Stimulated activated CD4-positive, alpha-beta T cell treated with anti-CD3 and anti-CD28 coated beads, Interleukin-4, amount 100 ng/mL, for 24 hours (primary cell): ENCODE measurements at regions not wholly inside any gene's neighbourhood (a gene's known extent, or its start where the extent isn't known, plus 50 kb on each side); places are given as distances from the start of the nearest gene placed in this dataset.

Experiments used
- DNase-seq: peaks from one replicate; pipeline ENCODE4 v3.0.0-alpha.2; 2020

DNA sequence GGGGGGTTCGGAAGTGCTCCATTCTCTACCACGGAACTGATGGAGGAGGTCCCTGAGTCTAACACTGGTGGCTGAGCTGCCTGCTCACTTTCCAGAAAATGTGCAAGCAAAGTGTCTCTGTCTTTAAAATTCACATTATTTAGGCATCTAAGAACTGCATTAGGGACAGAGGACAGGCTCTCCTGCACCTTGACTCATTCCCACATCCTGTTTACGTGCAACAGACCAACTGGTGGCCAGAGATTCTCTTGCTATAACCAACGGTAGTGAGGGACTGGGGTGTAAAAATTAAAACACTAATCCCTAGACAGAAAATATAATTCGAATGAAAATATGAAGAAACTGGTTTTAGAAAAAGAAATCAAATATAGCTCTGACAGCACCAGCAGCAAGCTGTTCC lies 320.9 kb downstream of the IRX2 start:
- no peak for DNase-seq

GRCh38 chr5:2427983-2428382 lies 323.5 kb downstream of the IRX2 start:
- DNase-seq: no peak

GRCh38 chr5:2423634-2424033 lies 327.8 kb downstream of the IRX2 start:
- no peak for DNase-seq

DNA sequence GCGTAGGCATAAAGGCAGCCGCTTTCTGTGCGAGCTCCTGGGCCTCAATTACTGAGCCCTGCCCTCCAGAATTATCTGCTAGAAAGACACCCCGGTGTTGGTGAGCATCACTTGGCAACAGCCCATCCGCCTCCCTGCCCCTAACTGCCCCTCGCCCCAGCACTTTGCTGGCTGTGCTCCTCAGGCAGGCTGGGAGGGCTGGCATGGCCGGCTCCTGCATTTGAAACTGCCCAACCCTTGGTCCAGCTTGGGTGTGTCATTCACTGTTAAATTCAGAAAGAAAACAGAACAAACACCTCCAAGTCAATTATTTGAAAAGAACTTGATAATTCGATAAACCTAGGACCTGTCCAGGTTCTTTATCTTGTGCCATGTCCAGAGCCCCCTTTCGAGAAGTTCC lies 334.2 kb downstream of the IRX2 start:
- DNase-seq: no peak

- no peak for DNase-seq
Observed at GRCh38 chr5:2415678-2416077, 335.8 kb downstream of the IRX2 start.

- DNase-seq: no peak
Observed at GRCh38 chr5:2410451-2410850, 341.0 kb downstream of the IRX2 start.

GRCh38 chr5:2403296-2403695 lies 348.2 kb downstream of the IRX2 start:
- no peak for DNase-seq

DNA sequence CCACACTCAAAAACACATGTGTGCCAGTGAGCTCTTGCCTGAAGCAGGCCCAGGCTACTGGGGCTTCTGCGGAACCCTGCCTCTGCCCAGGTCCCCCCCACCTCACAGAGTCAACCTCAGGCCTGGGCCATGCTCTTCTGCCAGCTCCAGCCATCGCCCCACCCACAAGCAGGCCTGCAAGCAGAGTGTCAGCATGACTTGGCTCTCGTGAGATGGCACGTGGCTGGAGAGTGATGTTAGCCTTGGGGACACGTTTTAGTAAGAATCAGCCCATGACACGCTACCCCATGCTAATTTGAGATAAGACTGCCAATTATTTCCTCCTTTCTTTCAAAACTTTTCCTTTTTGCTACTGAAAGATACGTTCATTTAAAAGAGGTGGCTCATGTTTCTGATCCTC lies 351.7 kb downstream of the IRX2 start:
- DNase-seq: no peak

GRCh38 chr5:2399096-2399495 lies 352.4 kb downstream of the IRX2 start:
- no peak for DNase-seq

GRCh38 chr5:2393556-2393955 lies 357.9 kb downstream of the IRX2 start:
- DNase-seq: no peak

GRCh38 chr5:2391566-2391965 lies 359.9 kb downstream of the IRX2 start:
- DNase-seq: no peak

DNA sequence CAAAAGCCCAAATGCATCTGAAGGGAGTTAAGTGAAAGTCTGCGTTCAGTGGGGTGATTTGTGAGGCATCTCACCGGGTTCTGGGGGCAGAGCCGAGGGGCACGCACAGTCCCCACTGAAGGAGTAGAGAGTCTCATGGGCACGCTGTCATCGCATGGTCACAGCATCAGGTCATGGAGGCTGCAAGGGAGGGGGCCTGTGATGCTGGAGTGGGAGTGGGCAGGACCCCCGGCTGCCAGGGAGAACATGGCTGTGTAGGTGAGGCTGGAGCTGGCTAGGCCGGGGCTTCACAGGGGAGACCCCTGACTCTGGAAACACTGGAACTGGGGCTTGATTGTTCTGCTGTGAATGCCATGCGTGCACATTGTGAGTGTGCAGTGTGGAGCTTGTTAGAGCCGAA lies 360.5 kb downstream of the IRX2 start:
- no peak for DNase-seq

- DNase-seq: no peak
Observed at GRCh38 chr5:2388571-2388970, 362.9 kb downstream of the IRX2 start.

DNA sequence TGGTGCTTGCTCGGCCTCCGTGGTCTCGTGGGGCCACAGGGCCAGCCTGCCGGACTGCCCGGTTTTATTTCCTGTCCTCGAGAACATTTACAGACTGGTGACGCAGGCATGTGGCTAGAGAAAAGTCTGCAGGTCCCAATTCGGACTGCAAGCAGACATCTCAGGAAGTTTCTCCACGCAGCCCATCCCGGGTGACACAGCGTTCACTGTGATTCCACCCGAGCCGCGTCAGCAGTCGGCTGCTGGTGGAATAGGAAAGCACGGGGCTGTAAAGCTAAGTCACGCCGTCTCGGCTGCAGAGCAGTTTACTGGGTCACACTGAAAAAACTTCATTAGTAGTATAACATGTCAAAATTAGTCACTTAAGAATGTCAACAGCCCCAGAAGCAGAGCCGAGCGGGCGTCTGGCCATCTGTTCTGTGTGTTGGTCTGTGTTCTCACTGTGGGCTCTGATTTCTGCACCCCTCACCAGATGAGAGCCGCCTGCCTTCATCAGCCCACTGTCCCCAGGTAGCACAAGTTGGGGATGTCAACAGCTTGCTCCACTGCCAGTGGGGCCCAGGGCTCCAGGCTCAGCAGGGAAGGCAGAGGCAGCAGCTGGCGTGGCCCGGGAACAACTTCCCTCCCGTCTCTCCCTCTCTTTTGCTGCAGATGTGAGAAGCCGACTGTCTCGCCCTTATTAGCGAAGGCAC lies 363.7 kb downstream of the IRX2 start:
- no peak for DNase-seq

GRCh38 chr5:2387250-2387633 lies 364.2 kb downstream of the IRX2 start:
- no peak for DNase-seq

DNA sequence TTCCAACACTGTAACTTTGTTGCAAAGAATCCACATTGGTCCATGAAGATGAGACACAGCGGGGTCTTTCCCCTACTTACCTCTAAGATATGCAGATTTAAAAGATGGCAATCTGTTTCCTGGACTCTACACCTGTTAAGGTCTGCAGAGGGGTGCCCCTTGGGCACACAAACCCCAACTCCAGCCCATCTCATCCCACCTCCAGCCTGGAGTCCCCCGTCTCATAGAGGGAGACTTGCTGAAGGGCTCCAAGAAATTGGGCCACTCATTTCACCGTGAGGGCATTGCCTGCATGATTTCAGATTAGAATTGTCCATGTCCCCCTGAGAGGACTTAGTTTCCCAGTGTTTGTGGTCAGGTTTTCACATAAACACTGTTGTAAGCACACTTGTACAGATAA lies 365.7 kb downstream of the IRX2 start:
- DNase-seq: no peak

DNA sequence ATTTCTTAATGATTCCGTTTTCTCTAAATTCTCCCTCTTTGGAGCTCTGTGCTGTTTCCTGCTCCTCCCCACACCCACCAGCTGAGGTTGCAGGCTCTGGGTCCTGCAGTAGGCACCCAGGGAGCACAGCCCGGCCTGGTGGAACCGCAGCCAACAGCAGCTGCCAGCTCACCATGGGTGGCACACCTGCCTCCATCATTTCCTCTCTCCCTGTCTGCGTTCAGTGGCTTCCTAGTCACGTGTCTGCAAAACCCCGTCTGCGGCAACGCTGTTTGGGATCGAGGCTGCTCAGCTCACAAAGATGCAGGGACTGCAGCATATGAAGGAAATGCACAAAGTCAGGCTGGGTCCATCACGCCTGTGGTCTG lies 367.8 kb downstream of the IRX2 start:
- no peak for DNase-seq

DNA sequence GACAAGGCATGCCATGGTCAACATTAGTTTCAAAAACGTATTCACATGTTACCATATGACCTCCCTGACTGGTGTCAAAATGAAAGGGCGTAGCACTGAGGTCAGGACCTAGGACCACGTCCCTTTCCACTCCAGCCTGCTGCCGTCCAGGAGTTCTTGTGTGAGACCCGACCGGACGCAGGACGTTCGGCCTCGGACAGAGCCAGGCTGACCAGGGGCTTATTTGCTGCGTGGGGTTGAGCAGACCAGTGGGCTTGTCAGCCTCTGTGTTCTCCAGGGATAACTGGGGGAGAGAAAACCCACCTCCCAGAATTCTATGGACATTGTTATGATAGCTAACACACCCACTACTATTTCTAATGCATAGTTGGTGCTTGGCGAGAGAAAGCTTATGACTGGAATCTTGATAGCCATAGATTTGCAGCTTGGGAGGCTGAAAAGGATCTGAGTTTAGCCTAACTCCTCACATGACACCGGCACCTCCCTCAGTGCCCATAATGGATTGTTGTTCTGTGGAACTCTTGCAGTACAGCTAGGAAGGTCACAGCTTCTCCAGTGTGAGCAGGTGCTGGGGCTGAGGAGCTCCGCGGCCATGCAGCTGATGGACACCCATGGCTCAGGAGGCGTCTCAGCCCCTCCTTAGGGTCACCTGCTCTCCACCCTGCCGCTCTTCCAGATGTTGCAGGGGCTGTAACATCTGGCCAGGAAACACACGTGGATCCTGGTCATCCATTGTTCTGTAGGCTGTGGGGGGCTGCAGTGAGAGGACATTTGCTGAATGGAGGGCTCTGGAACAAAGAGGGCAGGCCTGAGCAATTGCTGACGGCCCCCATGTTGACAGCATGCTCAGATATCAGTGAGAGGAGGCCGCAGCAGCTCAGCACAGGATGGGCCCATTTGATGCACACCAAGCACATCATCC lies 368.4 kb downstream of the IRX2 start:
- DNase-seq: no peak

- DNase-seq: no peak
Observed at GRCh38 chr5:2381861-2382260, 369.6 kb downstream of the IRX2 start.

- DNase-seq: no peak
Observed at GRCh38 chr5:2381070-2381469, 370.4 kb downstream of the IRX2 start.

DNA sequence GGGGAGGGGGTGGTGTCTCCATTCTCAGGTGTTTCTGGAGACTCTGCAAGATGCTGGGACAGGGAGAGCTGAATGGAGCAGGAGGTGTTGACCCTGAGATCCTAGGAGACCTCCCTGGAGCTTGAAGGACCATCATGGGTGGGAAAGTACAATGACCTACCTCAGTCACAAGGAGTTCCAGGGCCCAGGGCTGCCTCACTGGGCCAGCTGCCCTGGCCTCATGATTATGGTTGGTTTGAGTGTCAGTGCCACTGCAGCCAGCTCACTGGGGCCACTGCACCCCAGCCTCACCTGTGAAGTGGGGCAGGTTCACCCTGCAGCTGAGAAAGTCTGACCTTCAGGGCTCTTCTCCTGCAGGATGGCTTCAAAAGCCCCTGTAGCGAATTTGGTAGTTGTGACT lies 372.5 kb downstream of the IRX2 start:
- no peak for DNase-seq

DNA sequence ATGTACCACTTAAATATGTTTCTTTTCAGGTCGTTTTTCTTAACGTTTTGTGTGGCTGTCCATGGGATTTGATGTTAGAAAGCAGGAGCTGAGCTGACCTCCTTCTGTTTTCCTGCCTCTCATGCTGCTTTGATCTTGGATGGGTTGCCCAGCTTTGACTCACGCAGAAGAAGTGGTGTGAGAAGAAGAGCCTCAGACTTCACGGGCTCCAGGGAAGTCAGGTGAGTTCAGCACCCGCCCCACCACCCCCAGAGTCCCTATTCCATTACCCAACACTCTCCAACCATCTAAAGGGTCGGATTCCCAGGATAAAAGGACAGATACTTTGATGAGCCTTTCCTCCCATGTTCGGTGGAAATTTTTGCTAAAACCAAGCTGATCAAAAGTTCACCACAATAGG lies 373.4 kb downstream of the IRX2 start:
- no peak for DNase-seq

DNA sequence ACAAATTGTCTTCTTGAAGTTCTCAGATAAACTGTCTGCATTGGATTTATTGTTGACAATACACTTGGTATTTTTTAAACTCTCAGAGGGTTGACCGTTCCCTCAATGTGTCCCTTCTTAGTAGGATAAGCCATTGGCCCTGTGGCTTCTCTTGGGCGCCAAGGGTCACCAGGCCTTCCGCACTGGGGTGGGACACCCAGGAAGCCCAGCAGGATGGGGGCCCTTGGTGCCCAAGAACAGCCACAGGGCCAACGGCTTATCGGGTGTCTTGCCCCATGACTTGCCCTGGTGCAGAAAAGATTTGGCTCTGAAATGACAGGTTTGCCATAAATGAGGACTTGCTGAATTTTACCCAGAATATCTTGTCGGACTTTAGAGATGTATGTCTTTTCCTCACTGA lies 375.0 kb downstream of the IRX2 start:
- no peak for DNase-seq

DNA sequence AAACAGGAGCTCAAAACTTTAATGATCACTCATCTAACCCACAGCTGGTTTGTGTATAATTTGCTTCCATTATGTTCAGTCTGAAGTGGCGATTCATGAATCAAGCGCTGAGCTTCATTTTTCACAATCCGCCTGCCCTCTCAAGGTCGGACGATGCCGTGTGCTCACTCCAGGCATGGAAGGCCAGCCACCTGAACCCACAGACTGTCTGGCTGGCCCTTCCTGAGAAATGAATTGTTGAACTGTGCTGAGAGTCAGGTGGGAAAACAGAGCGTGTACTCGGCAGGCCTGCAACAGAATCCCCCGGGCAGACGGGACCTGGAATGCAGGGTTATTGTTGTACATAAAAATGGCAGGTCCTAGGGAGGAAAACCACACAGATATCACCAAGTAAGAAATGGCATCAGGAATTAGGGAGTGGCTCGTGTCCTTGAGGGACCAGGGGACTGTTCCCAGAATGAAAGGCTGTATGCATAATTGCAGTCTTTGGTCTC lies 375.7 kb downstream of the IRX2 start:
- DNase-seq: no peak
